SW 1271 (cell line): ENCODE measurements at regions not wholly inside any gene's neighbourhood (a gene's known extent, or its start where the extent isn't known, plus 50 kb on each side); places are given as distances from the start of the nearest gene placed in this dataset.
"Not testable (repeated sequence)": the region's sequence is repeated elsewhere in the genome, so short reads cannot be mapped to it uniquely, and the experiment has no call there.

Experiments
- DNase-seq, 2 experiments: peaks; one replicate each; lab custom pipeline; 2025; lab: John Stamatoyannopoulos, UW

GRCh38 chr10:120755771-120756170 lies 95.4 kb upstream of the WDR11 start:
- no peak for DNase-seq

GRCh38 chr10:120760253-120760652 lies 90.9 kb upstream of the WDR11 start:
- DNase-seq = no peak

GRCh38 chr10:120761951-120762350 lies 89.2 kb upstream of the WDR11 start:
- no peak for DNase-seq

DNA sequence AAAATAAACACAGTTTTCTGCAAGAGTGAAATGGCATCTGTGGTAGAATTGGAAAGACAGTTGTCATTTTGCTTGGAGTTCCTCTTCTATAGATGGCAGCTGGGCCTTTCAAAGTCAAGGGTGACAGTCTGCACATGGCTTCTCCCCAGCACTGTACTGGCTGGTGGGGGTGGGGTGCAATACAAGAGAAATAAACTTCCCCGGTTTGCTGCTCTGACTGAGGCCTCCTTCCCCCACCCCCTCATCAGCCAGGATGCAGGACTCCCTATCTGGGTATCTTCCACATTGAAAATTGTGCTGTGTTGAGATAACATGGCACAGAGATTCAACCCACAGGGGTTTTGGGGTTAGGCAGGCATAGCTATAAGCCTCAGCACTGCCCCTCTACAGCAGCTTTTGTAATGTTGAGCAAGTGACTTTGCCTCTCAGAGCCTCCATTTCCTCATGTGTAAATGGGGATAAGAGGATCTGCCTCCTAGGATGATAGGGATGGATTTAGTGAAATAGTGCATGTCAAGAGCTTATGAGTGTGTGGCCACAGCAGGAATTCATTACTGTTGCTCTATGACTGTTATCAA lies 85.8 kb upstream of the WDR11 start:
- no peak for DNase-seq

DNA sequence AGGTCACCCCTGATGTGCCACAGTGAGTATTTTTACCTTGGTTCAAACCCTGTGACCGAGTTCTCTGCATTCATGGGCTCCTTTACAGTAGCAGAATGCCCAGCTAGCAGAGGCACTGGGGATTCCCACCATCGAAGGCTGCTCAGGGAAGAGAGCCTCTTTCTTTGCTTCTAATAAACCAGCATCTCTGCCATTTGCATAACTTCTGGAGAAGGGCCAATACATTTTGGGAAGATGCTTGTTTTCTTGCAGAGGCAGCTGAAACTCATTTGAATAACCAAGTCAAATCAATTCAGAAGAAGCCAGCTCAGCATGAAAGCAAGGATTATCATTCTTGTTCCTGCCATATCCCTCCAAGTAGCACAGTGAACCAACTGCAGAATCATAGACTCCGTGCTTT lies 82.9 kb upstream of the WDR11 start:
- DNase-seq = no peak

- no peak for DNase-seq
Observed at GRCh38 chr10:120770496-120770895, 80.7 kb upstream of the WDR11 start.

DNA sequence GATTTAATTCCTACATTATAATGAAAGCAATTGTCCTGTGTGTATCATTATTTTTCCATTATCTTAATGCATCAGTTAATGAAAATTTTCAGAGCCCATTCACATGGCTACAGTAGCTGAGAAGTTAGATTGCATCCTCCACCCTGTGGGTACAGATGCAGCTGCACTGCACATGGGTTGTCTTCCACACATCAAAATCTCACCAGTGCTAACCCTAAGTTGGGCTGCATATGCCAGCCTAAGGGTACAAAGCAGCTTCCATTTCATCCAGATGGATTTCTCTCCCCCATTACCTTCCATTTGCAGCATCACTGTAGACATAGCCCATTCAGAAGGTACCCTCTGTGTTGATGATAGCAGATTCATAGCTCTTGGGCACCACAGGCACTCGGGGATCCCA lies 74.7 kb upstream of the WDR11 start:
- DNase-seq = no peak

GRCh38 chr10:120782336-120782735 lies 68.8 kb upstream of the WDR11 start:
- DNase-seq = no peak

GRCh38 chr10:120783098-120783497 lies 68.1 kb upstream of the WDR11 start:
- no peak for DNase-seq

- no peak for DNase-seq
Observed at GRCh38 chr10:120783867-120784266, 67.3 kb upstream of the WDR11 start.

- DNase-seq = no peak
Observed at GRCh38 chr10:120788771-120789170, 62.4 kb upstream of the WDR11 start.

- DNase-seq = no peak
Observed at GRCh38 chr10:120789303-120790203, 61.6 kb upstream of the WDR11 start.

DNA sequence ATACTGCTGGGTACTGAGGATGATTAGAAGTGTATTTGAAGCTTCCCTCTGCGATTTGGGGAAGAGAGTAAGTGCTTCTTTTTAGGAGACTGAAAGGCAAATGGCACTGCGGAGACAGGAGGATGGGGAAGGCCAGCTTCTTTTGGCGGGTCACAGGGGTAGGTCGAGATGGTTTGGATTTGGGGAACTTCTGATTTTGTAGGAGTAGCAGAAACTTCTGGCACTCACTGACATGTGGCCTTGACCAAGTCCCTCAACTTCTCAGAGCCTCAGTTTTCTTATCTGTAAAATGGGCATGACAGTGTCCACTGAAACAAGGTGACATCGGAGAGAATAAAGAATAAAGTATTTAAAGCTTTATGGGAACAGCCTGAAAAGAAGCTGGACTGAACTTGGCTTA lies 59.8 kb upstream of the WDR11 start:
- DNase-seq = no peak

DNA sequence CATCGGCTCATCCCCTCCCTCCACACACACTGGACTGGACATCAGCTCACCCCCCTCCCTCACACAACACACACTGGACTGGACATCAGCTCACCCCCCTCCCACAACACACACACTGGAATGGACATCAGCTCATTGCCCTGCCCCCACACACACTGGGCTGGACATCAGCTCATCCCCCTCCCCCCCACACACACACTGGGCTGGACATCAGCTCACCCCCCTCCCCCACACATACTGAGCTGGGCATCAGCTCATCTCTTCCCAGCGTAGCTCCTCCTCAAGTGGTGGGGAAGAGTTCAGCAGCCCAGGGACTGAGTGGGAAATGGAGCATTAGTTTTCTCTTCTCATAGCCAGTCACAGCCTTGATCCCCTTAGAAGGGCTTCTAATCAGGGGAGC lies 58.1 kb upstream of the WDR11 start:
- DNase-seq = no peak

GRCh38 chr10:120794390-120794789 lies 56.8 kb upstream of the WDR11 start:
- no peak for DNase-seq

DNA sequence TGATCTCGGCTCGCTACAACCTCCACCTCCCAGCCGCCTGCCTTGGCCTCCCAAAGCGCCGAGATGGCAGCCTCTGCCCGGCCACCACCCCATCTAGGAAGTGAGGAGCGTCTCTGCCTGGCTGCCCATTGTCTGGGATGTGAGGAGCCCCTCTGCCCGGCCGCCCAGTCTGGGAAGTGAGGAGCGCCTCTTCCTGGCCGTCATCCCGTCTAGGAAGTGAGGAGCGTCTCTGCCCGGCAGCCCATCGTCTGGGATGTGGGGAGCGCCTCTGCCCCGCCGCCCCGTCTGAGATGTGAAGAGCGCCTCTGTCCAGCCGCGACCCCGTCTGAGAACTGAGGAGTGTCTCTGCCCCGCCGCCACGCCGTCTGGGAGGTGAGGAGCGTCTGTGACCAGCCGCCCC lies 52.9 kb upstream of the WDR11 start:
- not testable (repeated sequence) for DNase-seq

- DNase-seq = no peak
Observed at GRCh38 chr10:120799849-120800248, 51.3 kb upstream of the WDR11 start.

DNA sequence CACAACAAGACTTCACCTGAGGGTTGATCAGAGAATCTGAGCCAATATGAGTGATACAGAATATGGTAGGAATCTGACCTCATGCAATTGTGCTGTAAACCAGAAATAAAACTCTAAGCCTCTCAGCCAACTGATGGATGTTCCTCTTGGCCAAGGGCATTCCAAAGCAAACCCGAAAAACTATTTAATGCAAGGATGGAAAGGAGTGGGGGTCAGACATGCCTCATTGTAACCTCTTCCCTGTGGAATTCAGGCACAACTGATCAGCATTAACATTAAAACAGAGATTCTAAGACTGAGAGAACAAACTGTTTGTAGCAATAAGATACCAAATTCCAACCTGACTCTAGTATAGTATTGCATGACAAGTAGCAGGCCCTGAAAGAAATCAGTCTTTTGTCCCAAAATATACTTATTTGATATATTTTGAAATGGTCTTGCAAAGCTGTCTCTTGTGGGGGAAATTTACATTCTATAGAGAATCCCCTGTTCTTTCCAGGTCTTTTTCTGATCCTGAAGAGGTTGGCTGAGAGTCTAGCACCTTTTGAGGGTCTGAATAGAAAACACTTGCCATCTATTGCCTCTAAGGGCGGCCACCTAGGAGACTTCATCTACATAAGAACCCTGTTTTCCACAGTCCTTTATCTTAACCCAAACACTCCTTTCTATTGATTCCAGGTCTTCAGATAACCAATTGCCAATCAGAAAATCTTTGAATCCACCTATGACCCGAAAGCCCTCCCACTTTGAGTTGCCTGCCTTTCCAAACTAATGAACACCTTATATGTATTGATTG lies 50.4 kb upstream of the WDR11 start:
- DNase-seq = no peak
